Psoas muscle (tissue), 7 donors: ENCODE measurements at regions not wholly inside any gene's neighbourhood (a gene's known extent, or its start where the extent isn't known, plus 50 kb on each side); places are given as distances from the start of the nearest gene placed in this dataset.

ENCODE experiments used
- ATAC-seq, 4 donors: fragments of 200-7000 bp; cut with Tn5 transposase; one replicate each; pipeline ENCODE4 v1.9.1; 2020; ENCODE audit warnings: moderate library complexity in 3 of 4, mild to moderate bottlenecking in 2 of 4
- DNase-seq, 2 donors: peaks; one replicate each; pipeline ENCODE4 v3.0.0-alpha.2; 2020
- H3K27ac ChIP-seq: fragments of 200-600 bp; one replicate; pipeline ENCODE4 v1.8.0; 2022
- H3K27me3 ChIP-seq, 3 donors: fragments of 200-600 bp in 1 of 3; one replicate each; pipeline versions ENCODE4 v1.6.1 to v1.8.0; 2013 to 2022; ENCODE audit warnings: low read length in 2 of 3, mild to moderate bottlenecking in 2 of 3, moderate library complexity in 1 of 3; ENCODE audit not compliant: insufficient read depth in 3 of 3
- H3K36me3 ChIP-seq, 2 donors: fragments of 200-600 bp in 1 of 2; one replicate each; pipeline versions ENCODE4 v1.6.1 to v1.8.0; 2013 to 2022; ENCODE audit warnings: low read depth in 1 of 2, mild to moderate bottlenecking in 1 of 2, moderate library complexity in 1 of 2; ENCODE audit not compliant: insufficient read depth in 1 of 2
- H3K4me1 ChIP-seq: fragments of 200-600 bp; one replicate; pipeline ENCODE4 v1.8.0; 2022
- H3K4me3 ChIP-seq: fragments of 200-600 bp; one replicate; pipeline ENCODE4 v1.8.0; 2022; ENCODE audit warnings: mild to moderate bottlenecking
- H3K9me3 ChIP-seq: fragments of 200-600 bp; one replicate; pipeline ENCODE4 v1.8.0; 2022
- WGBS, 3 donors: extraction: QIAGEN DNeasy Blood & Tissue Kit; methylation state at CpG; one replicate each; pipeline versions ENCODE4 v1.1.6 to v1.1.7; 2013; 5-methylcytosine and 5-hydroxymethylcytosine counted together
- intact Hi-C, 2 donors: fragments of 100-400 bp; cut with DNase I; formaldehyde crosslinking; loops; one replicate each; pipeline versions ENCODE4 v1.11.0 to v1.14.2; 2022
- TF ChIP-seq, protein P1 (sequence below): fragments of 200-600 bp; IDR thresholded peaks from one replicate; pipeline ENCODE4 v1.8.0; 2022; ENCODE audit warnings: antibody characterized with exemption
- donor health status: healthy with polysubstance abuse.
- donor health status: DM: no; HTN: no; CAD: no; lungs with moderate emphysema.
- donor health status: Bipolar disorder and iron deficiency.
- donor health status: healthy.
- donor health status: DM: yes; HTN: yes; CAD: no.
- donor health status: DM: no; HTN: no; CAD: no.
- donor health status: DM: yes; HTN: yes; CAD: no.

GRCh38 chr10:108905821-108906220 is 1017.5 kb downstream of the XPNPEP1 start:
- ATAC-seq (no peak), DNase-seq (no peak)
- Histone ChIP-seq H3K27me3 (peaks cover 0 to 3% (median 0%) of the 10 kb centered on the region in 3 donors), H3K9me3 (no peaks in the 10 kb centered on the region), H3K4me3 (no peak overlapping the region), H3K27ac (no peak overlapping the region), H3K4me1 (no peaks in the 10 kb centered on the region), H3K36me3 (no peaks in the 10 kb centered on the region)
- TF ChIP-seq, protein P1, sequence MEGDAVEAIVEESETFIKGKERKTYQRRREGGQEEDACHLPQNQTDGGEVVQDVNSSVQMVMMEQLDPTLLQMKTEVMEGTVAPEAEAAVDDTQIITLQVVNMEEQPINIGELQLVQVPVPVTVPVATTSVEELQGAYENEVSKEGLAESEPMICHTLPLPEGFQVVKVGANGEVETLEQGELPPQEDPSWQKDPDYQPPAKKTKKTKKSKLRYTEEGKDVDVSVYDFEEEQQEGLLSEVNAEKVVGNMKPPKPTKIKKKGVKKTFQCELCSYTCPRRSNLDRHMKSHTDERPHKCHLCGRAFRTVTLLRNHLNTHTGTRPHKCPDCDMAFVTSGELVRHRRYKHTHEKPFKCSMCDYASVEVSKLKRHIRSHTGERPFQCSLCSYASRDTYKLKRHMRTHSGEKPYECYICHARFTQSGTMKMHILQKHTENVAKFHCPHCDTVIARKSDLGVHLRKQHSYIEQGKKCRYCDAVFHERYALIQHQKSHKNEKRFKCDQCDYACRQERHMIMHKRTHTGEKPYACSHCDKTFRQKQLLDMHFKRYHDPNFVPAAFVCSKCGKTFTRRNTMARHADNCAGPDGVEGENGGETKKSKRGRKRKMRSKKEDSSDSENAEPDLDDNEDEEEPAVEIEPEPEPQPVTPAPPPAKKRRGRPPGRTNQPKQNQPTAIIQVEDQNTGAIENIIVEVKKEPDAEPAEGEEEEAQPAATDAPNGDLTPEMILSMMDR: no peak
- intact Hi-C loops: no loop called here
- 67 to 84% (median 78%) methylated on average over 4 of the region's 4 CpGs for WGBS, 3 donors

GRCh38 chr10:108905171-108905570 is 1018.1 kb downstream of the XPNPEP1 start:
- no peaks in the 10 kb centered on the region for H3K4me1 ChIP-seq
- no peak for ATAC-seq
- no peaks in the 10 kb centered on the region for H3K9me3 ChIP-seq
- H3K4me3 ChIP-seq: no peak overlapping the region
- TF ChIP-seq, protein P1: no peak
- H3K36me3 ChIP-seq: no peaks in the 10 kb centered on the region
- H3K27ac ChIP-seq: no peak overlapping the region
- intact Hi-C loops: no loop called here
- H3K27me3 ChIP-seq: peaks cover 0 to 3% (median 0%) of the 10 kb centered on the region in 3 donors
- no peak for DNase-seq

- Histone ChIP-seq H3K9me3 (no peaks in the 10 kb centered on the region), H3K4me3 (no peak overlapping the region), H3K27ac (no peak overlapping the region), H3K27me3 (peaks cover 0 to 3% (median 0%) of the 10 kb centered on the region in 3 donors), H3K4me1 (no peaks in the 10 kb centered on the region), H3K36me3 (no peaks in the 10 kb centered on the region)
- intact Hi-C loops: no loop called here
- DNase-seq: peak in 1 of 2 donors; percentile 40
- TF ChIP-seq, protein P1: no peak
- peak in 1 of 4 donors; percentile 61 for ATAC-seq
- 63 to 72% (median 65%) methylated on average over 5 of the region's 5 CpGs for WGBS, 3 donors
These were observed 1019.0 kb downstream of the XPNPEP1 start for GRCh38 chr10:108904163-108904838.

DNA sequence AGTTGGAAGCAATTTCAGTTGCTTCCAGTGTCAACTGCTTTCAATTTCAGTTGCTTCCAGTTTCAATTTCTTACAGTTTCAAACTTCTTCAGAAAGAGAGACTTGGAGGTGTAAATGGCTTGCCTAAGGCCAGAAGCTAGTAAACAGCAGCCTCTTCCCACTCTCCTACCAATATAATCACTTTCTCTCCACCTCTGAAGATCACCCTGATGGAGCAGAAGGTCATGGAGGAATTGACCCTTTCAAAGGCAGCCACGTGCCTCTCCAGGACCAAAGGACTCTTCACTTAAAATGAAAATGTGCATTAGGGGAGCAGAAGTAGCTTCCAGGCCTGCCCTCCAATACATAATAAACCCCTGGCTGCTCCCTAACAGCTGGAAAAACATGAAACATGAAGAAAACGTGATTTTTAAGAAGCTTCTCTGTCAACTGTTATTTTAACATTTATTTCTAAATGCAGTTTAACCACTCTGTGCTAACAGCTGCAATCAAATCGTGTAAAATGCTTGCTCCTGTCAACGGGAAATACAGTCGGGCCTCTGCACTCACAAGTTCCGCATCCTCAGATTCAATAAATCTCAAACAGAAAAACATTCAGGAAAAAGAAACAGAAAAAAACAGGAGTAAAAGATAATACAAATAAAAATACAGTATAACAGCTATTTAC is 1020.6 kb downstream of the XPNPEP1 start:
- no peak overlapping the region for H3K4me3 ChIP-seq
- intact Hi-C loops: no loop called here
- DNase-seq: no peak
- ATAC-seq: no peak
- no peaks in the 10 kb centered on the region for H3K9me3 ChIP-seq
- H3K27ac ChIP-seq: no peak overlapping the region
- no peaks in the 10 kb centered on the region for H3K36me3 ChIP-seq
- WGBS, 3 donors: 61 to 68% (median 64%) methylated on average over 6 of the region's 6 CpGs
- H3K4me1 ChIP-seq: no peaks in the 10 kb centered on the region
- TF ChIP-seq, protein P1: no peak
- H3K27me3 ChIP-seq: peaks cover 0 to 3% (median 0%) of the 10 kb centered on the region in 3 donors
